GM23248 (cell line): ENCODE measurements at regions not wholly inside any gene's neighbourhood (a gene's known extent, or its start where the extent isn't known, plus 50 kb on each side); places are given as distances from the start of the nearest gene placed in this dataset.

Source experiments
- EZH2 ChIP-seq: fragments of 200-600 bp; sonication (generic); IDR thresholded peaks from 2 replicates; pipeline ENCODE4 v1.6.1; 2018; ENCODE audit warnings: antibody characterized with exemption, mild to moderate bottlenecking; ENCODE audit not compliant: insufficient read depth, poor library complexity, severe bottlenecking
- EZH2phosphoT487 ChIP-seq: fragments of 200-600 bp; sonication (generic); IDR thresholded peaks from 2 replicates; pipeline ENCODE4 v1.6.1; 2018; ENCODE audit warnings: antibody characterized with exemption, moderate library complexity, mild to moderate bottlenecking, low read depth; ENCODE audit not compliant: insufficient read depth

- TF ChIP-seq EZH2: no peak
- no peak for TF ChIP-seq EZH2phosphoT487
Measured at GRCh38 chr1:106889583-106889982, 166.9 kb upstream of the PRMT6 start.
